HEK293 (cell line): ENCODE measurements at regions not wholly inside any gene's neighbourhood (a gene's known extent, or its start where the extent isn't known, plus 50 kb on each side); places are given as distances from the start of the nearest gene placed in this dataset.

ENCODE experiments used
- BCL11A ChIP-seq: fragments of 450-650 bp; formaldehyde crosslinking; IDR thresholded peaks from 2 replicates; pipeline ENCODE4 v1.5.1; 2016; ENCODE audit warnings: low read depth, missing biosample characterization, missing genetic modification characterization
- KLF1 ChIP-seq: fragments of 450-650 bp; formaldehyde crosslinking; IDR thresholded peaks from 2 replicates; pipeline ENCODE4 v1.5.1; 2016; ENCODE audit warnings: missing biosample characterization, missing genetic modification characterization
- REPIN1 ChIP-seq: fragments of 450-650 bp; formaldehyde crosslinking; IDR thresholded peaks from 2 replicates; pipeline ENCODE4 v1.5.1; 2017; ENCODE audit warnings: missing biosample characterization, missing genetic modification characterization, low read depth
- SALL2 ChIP-seq: fragments of 450-650 bp; formaldehyde crosslinking; IDR thresholded peaks from 2 replicates; pipeline ENCODE4 v1.5.0; 2017; ENCODE audit warnings: missing biosample characterization, mild to moderate bottlenecking, missing genetic modification characterization, borderline replicate concordance
- SETDB1 ChIP-seq: IDR thresholded peaks from one replicate; pipeline ENCODE4 v1.6.1; 2017; ENCODE audit warnings: mild to moderate bottlenecking, low read length, moderate library complexity, mixed read lengths; ENCODE audit not compliant: insufficient read length
- SP2 ChIP-seq: fragments of 450-650 bp; formaldehyde crosslinking; IDR thresholded peaks from 2 replicates; pipeline ENCODE4 v1.5.1; 2016; ENCODE audit warnings: missing biosample characterization, missing genetic modification characterization
- ZNF114 ChIP-seq: fragments of 450-650 bp; formaldehyde crosslinking; IDR thresholded peaks from 2 replicates; pipeline ENCODE4 v1.5.0; 2017; ENCODE audit warnings: missing biosample characterization, missing genetic modification characterization
- ZNF16 ChIP-seq: fragments of 450-650 bp; formaldehyde crosslinking; IDR thresholded peaks from 2 replicates; pipeline ENCODE4 v1.5.1; 2016; ENCODE audit warnings: low read depth, missing biosample characterization, missing genetic modification characterization
- ZNF274 ChIP-seq, 2 experiments: fragments of 200-500 bp in 1 of 2; fragments of 450-650 bp in 1 of 2; sonication (Bioruptor generic) in 1 of 2; formaldehyde crosslinking in 1 of 2; IDR thresholded peaks; 2 replicates each; pipeline versions ENCODE4 v1.5.1 to v1.6.1; 2014 to 2016; ENCODE audit warnings: borderline replicate concordance in 1 of 2, inconsistent platforms in 1 of 2, low read length in 1 of 2, missing biosample characterization in 1 of 2, missing genetic modification characterization in 1 of 2
- ZNF561 ChIP-seq: fragments of 450-650 bp; IDR thresholded peaks from 2 replicates; pipeline ENCODE4 v1.5.1; 2018; ENCODE audit warnings: missing biosample characterization, missing genetic modification characterization, borderline replicate concordance
- TF ChIP-seq, protein P1 (sequence below): fragments of 450-650 bp; formaldehyde crosslinking; IDR thresholded peaks from 2 replicates; pipeline ENCODE4 v1.5.1; 2016; ENCODE audit warnings: missing biosample characterization, missing genetic modification characterization
- TF ChIP-seq, protein P2 (sequence below): fragments of 450-650 bp; formaldehyde crosslinking; IDR thresholded peaks from 2 replicates; pipeline ENCODE4 v1.5.1; 2016; ENCODE audit warnings: missing biosample characterization, missing genetic modification characterization
- TF ChIP-seq, protein P3 (sequence below): fragments of 450-650 bp; formaldehyde crosslinking; IDR thresholded peaks from 2 replicates; pipeline ENCODE4 v1.5.1; 2016; ENCODE audit warnings: missing biosample characterization, missing genetic modification characterization
- TF ChIP-seq, protein P4 (sequence below): fragments of 450-650 bp; formaldehyde crosslinking; IDR thresholded peaks from 2 replicates; pipeline ENCODE4 v1.5.1; 2017; ENCODE audit warnings: missing biosample characterization, missing genetic modification characterization

DNA sequence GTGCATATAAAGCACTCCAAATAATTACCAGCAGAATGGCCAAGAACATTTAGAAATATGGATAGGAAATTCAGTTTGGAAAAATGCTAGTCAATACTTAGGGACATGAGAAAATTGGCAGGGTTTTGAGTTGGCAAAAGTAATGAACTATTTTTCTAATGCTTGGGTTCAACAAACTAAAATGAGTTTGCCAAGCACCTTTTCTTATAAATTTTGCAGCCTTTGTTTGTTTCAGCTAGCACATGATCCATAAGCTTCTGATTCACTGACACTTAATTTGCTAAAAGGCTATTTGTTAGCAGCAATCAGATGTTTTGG, 324.8 kb downstream of the QKI start:
- TF ChIP-seq, protein P1, sequence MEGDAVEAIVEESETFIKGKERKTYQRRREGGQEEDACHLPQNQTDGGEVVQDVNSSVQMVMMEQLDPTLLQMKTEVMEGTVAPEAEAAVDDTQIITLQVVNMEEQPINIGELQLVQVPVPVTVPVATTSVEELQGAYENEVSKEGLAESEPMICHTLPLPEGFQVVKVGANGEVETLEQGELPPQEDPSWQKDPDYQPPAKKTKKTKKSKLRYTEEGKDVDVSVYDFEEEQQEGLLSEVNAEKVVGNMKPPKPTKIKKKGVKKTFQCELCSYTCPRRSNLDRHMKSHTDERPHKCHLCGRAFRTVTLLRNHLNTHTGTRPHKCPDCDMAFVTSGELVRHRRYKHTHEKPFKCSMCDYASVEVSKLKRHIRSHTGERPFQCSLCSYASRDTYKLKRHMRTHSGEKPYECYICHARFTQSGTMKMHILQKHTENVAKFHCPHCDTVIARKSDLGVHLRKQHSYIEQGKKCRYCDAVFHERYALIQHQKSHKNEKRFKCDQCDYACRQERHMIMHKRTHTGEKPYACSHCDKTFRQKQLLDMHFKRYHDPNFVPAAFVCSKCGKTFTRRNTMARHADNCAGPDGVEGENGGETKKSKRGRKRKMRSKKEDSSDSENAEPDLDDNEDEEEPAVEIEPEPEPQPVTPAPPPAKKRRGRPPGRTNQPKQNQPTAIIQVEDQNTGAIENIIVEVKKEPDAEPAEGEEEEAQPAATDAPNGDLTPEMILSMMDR (tag by site-specific recombination), result no peak
- no peak for TF ChIP-seq SALL2
- no peak for TF ChIP-seq ZNF274 (IDR thresholded peaks at IDR 0.05; ENCODE audit: low read length)
- no peak for TF ChIP-seq ZNF274 (tag by site-specific recombination; IDR thresholded peaks at IDR 0.05; ENCODE audit: borderline replicate concordance)
- TF ChIP-seq SETDB1, result no peak
- TF ChIP-seq REPIN1 (tag by site-specific recombination), result no peak
- no peak for TF ChIP-seq SP2 (tag by site-specific recombination)
- TF ChIP-seq, protein P2, sequence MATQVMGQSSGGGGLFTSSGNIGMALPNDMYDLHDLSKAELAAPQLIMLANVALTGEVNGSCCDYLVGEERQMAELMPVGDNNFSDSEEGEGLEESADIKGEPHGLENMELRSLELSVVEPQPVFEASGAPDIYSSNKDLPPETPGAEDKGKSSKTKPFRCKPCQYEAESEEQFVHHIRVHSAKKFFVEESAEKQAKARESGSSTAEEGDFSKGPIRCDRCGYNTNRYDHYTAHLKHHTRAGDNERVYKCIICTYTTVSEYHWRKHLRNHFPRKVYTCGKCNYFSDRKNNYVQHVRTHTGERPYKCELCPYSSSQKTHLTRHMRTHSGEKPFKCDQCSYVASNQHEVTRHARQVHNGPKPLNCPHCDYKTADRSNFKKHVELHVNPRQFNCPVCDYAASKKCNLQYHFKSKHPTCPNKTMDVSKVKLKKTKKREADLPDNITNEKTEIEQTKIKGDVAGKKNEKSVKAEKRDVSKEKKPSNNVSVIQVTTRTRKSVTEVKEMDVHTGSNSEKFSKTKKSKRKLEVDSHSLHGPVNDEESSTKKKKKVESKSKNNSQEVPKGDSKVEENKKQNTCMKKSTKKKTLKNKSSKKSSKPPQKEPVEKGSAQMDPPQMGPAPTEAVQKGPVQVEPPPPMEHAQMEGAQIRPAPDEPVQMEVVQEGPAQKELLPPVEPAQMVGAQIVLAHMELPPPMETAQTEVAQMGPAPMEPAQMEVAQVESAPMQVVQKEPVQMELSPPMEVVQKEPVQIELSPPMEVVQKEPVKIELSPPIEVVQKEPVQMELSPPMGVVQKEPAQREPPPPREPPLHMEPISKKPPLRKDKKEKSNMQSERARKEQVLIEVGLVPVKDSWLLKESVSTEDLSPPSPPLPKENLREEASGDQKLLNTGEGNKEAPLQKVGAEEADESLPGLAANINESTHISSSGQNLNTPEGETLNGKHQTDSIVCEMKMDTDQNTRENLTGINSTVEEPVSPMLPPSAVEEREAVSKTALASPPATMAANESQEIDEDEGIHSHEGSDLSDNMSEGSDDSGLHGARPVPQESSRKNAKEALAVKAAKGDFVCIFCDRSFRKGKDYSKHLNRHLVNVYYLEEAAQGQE (tag by site-specific recombination), result no peak
- no peak for TF ChIP-seq ZNF114 (tag by site-specific recombination)
- no peak for TF ChIP-seq BCL11A (tag by site-specific recombination)
- no peak for TF ChIP-seq ZNF16 (tag by site-specific recombination)
- no peak for TF ChIP-seq ZNF561 (tag by site-specific recombination)
- TF ChIP-seq, protein P3, sequence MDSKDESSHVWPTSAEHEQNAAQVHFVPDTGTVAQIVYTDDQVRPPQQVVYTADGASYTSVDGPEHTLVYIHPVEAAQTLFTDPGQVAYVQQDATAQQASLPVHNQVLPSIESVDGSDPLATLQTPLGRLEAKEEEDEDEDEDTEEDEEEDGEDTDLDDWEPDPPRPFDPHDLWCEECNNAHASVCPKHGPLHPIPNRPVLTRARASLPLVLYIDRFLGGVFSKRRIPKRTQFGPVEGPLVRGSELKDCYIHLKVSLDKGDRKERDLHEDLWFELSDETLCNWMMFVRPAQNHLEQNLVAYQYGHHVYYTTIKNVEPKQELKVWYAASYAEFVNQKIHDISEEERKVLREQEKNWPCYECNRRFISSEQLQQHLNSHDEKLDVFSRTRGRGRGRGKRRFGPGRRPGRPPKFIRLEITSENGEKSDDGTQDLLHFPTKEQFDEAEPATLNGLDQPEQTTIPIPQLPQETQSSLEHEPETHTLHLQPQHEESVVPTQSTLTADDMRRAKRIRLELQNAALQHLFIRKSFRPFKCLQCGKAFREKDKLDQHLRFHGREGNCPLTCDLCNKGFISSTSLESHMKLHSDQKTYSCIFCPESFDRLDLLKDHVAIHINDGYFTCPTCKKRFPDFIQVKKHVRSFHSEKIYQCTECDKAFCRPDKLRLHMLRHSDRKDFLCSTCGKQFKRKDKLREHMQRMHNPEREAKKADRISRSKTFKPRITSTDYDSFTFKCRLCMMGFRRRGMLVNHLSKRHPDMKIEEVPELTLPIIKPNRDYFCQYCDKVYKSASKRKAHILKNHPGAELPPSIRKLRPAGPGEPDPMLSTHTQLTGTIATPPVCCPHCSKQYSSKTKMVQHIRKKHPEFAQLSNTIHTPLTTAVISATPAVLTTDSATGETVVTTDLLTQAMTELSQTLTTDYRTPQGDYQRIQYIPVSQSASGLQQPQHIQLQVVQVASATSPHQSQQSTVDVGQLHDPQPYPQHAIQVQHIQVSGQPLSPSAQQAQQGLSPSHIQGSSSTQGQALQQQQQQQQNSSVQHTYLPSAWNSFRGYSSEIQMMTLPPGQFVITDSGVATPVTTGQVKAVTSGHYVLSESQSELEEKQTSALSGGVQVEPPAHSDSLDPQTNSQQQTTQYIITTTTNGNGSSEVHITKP, result no peak
- no peak for TF ChIP-seq KLF1 (tag by site-specific recombination)
- TF ChIP-seq, protein P4, sequence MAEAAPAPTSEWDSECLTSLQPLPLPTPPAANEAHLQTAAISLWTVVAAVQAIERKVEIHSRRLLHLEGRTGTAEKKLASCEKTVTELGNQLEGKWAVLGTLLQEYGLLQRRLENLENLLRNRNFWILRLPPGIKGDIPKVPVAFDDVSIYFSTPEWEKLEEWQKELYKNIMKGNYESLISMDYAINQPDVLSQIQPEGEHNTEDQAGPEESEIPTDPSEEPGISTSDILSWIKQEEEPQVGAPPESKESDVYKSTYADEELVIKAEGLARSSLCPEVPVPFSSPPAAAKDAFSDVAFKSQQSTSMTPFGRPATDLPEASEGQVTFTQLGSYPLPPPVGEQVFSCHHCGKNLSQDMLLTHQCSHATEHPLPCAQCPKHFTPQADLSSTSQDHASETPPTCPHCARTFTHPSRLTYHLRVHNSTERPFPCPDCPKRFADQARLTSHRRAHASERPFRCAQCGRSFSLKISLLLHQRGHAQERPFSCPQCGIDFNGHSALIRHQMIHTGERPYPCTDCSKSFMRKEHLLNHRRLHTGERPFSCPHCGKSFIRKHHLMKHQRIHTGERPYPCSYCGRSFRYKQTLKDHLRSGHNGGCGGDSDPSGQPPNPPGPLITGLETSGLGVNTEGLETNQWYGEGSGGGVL (tag by site-specific recombination), result no peak
